ENCODE measurements at regions not wholly inside any gene's neighbourhood (a gene's known extent, or its start where the extent isn't known, plus 50 kb on each side); places are given as distances from the start of the nearest gene placed in this dataset.

DNA sequence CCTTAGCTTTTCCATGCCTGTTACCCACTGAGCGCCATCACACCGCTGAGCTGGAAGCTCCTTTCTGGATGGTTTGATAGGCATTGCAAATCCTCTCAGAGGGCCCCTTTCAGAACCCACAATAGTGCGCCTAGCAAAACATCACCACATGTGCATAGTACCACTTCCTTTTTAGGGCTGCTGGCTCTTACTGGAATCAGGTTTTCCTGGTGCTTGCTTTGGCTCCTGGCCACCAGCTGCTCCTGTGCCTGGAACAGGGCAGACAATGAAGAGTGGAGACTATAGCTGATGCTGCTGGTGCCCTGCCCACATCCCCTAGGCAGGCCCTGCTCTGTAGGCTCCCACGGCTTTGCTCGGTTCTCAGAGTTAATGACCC lies 163.6 kb upstream of the SEMA6A start:
- no peak overlapping the region for H3K4me3 ChIP-seq (ENCODE audit: low read depth, low read length)
- DNase-seq (ENCODE audit: low read depth), result no peak
- TF ChIP-seq, protein P1, sequence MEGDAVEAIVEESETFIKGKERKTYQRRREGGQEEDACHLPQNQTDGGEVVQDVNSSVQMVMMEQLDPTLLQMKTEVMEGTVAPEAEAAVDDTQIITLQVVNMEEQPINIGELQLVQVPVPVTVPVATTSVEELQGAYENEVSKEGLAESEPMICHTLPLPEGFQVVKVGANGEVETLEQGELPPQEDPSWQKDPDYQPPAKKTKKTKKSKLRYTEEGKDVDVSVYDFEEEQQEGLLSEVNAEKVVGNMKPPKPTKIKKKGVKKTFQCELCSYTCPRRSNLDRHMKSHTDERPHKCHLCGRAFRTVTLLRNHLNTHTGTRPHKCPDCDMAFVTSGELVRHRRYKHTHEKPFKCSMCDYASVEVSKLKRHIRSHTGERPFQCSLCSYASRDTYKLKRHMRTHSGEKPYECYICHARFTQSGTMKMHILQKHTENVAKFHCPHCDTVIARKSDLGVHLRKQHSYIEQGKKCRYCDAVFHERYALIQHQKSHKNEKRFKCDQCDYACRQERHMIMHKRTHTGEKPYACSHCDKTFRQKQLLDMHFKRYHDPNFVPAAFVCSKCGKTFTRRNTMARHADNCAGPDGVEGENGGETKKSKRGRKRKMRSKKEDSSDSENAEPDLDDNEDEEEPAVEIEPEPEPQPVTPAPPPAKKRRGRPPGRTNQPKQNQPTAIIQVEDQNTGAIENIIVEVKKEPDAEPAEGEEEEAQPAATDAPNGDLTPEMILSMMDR (IDR thresholded peaks at IDR 0.05; ENCODE audit: insufficient read depth, low read length), result no peak

DNA sequence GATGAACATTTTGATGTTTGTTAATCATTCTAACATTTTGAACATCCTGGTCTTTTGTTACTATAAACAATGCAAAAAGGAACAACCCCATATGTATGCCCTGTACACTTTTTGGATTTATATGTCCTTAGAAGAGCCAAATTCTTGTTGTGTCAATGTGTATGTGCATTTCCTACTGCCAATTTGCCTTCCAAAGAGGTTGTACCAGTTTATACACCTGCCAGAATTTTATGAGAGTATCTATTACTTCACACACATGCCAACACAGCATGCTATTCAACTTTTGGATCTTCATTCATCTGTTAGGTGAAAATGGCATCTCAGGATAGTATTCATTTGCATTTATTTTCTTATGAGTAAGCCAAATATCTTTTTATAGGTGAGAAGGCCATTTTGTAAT lies 162.0 kb upstream of the SEMA6A start:
- TF ChIP-seq, protein P1 (IDR thresholded peaks at IDR 0.05; ENCODE audit: insufficient read depth, low read length), result no peak
- no peak for DNase-seq (ENCODE audit: low read depth)
- no peak overlapping the region for H3K4me3 ChIP-seq (ENCODE audit: low read depth, low read length)

DNA sequence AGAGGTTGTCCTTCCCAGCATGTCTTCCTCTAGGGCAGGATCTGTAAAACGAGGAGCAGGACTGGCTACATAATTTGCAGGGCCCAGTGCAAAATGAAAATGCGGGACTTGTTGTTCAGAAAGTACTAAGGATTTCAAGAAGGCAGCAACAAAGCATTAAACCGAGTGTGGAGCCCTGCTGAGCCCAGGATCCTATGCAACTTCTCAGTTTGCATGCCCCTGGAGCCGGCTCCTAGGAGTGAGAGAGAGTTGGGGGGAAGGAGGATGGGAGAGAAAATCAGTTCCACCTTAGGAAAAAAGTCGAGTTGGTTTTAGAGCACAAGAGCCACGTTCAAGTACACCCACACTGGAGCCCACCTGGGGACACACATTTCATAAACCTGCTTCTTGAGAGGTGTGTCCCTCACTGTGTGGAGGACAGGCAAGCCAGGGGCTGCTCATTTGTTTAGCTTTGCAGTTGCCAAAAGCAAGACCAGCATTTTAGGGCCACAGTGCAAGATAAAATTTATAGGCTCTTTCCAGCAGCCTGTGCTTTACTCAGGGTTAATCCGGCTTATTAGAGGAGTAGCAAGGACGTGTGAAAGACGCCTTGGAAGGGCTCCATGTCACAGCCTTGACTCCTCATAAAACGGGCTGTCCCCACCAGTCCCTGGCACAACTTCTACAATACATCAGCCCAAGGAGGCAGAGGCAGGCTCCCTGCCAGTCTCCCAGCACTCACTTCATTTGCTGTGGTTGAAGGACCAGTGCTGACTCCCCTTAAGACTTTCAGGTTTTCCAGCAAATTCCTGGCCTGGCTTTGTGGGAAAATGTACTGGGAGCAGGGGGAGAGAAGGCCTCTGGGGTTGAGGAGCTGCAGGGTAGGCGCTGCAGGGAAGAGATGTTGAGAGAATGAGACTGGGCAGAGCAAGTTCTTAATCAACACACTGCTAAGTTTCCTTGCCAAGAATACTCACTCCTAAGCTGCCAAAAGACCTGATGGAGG lies 159.7 kb upstream of the SEMA6A start:
- TF ChIP-seq, protein P1 (IDR thresholded peaks at IDR 0.05; ENCODE audit: insufficient read depth, low read length), result no peak

DNA sequence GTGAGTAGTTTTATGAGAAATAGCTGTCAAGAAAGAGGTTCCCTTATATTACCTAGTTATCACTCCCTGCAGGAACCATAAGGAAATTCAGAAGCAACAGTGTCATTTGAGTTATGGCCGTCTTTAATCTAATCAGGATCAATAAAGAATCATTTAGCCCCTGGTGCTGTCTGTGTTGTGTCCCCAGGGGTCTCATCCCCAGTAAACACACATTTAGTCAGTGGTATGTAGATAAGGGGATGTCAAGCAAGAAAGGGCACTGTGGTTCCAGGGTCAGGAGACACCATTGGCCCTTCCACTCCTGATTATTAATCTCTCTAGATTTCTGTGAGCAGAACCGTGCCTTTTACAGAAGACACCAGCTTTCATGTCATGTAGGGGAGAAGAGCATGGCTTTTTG lies 158.0 kb upstream of the SEMA6A start:
- DNase-seq (ENCODE audit: low read depth), result no peak
- TF ChIP-seq, protein P1 (IDR thresholded peaks at IDR 0.05; ENCODE audit: insufficient read depth, low read length), result no peak
- H3K4me3 ChIP-seq (ENCODE audit: low read depth, low read length), result no peak overlapping the region

More for the DNA sequence above, 159.7 kb upstream of the SEMA6A start:
- no peak for DNase-seq (ENCODE audit: low read depth)
- no peak overlapping the region for H3K4me3 ChIP-seq (ENCODE audit: low read depth, low read length)

DNA sequence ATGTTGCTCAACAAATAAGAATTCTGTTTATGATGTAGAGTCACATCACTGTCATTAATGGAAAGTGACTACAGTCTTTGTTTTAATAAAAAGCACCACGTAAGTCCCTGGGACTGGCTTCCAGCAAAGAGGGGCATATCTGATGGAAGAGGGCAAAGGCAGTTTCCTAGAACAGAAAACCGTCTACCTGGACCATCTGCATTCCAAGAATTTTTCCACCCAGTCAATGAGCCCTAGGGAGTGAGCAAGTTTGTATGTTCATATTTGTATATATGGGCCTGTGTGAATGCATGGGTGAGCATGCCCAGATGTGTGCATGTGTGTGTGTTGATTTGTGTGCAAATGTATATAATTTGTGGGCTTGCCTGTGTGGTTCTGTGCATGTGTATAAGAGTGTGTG lies 156.8 kb upstream of the SEMA6A start:
- TF ChIP-seq, protein P1 (IDR thresholded peaks at IDR 0.05; ENCODE audit: insufficient read depth, low read length), result no peak
- no peak for DNase-seq (ENCODE audit: low read depth)
- H3K4me3 ChIP-seq (ENCODE audit: low read depth, low read length), result no peak overlapping the region

DNA sequence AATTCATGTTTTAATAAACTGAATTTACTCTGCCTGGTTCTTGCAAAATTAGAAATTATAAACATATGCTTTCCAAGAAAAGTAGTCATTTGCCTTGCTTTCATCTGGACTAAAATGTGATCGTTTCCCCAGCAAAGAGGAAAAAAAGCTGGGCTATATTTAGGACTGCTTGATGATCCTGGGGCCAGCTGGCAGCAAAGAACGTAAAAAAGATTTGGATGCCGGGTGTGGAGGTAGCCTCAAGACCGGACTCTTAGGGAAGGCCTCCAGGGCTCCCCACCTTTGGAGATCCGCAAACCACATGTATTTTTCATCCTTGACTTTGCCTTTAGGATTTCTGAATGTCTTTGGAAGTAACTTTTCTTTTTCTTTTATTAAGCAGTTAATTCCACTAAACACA lies 156.1 kb upstream of the SEMA6A start:
- no peak for DNase-seq (ENCODE audit: low read depth)
- TF ChIP-seq, protein P1 (IDR thresholded peaks at IDR 0.05; ENCODE audit: insufficient read depth, low read length), result no peak

More for the DNA sequence above, 156.1 kb upstream of the SEMA6A start:
- H3K4me3 ChIP-seq (ENCODE audit: low read depth, low read length), result no peak overlapping the region

All from fibroblast of the aortic adventitia (primary cell).